Prostate gland (tissue), 2 donors: ENCODE measurements at regions not wholly inside any gene's neighbourhood (a gene's known extent, or its start where the extent isn't known, plus 50 kb on each side); places are given as distances from the start of the nearest gene placed in this dataset.

Source experiments
- POLR2AphosphoS5 ChIP-seq: sonication (generic); formaldehyde crosslinking; IDR thresholded peaks from one replicate; pipeline ENCODE4 v1.6.1; 2017; ENCODE audit warnings: antibody characterized with exemption
- TF ChIP-seq, protein P1 (sequence below), 4 experiments: fragments of 200-600 bp in 2 of 4; fragments of 450-650 bp in 2 of 4; sonication (generic) in 2 of 4; IDR thresholded peaks; 1 replicate in 3 of 4; 2 replicates in 1 of 4; pipeline ENCODE4 v1.5.1; 2016 to 2019; ENCODE audit warnings: antibody characterized with exemption in 4 of 4, mild to moderate bottlenecking in 2 of 4, moderate library complexity in 2 of 4

DNA sequence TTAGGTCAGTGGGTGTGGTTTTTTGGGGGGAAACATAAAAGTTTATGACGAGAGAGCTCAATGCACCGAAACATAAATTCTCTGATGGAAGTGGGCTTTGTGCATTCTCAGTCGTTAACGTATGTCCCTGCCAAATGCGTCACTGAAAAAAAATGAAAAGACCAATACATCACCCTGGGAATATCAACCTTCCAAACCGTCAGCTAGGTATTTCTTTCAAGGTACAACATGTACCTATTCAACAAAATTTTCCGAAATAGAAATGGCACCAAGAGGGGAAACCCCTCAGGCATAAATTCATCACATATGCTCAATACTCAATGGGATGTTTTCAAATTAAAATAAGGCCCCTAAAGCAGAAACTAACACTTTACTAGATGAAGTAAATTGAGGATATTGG lies 266.6 kb upstream of the SUCLG2 start:
- no peak for TF ChIP-seq POLR2AphosphoS5
- TF ChIP-seq, protein P1, sequence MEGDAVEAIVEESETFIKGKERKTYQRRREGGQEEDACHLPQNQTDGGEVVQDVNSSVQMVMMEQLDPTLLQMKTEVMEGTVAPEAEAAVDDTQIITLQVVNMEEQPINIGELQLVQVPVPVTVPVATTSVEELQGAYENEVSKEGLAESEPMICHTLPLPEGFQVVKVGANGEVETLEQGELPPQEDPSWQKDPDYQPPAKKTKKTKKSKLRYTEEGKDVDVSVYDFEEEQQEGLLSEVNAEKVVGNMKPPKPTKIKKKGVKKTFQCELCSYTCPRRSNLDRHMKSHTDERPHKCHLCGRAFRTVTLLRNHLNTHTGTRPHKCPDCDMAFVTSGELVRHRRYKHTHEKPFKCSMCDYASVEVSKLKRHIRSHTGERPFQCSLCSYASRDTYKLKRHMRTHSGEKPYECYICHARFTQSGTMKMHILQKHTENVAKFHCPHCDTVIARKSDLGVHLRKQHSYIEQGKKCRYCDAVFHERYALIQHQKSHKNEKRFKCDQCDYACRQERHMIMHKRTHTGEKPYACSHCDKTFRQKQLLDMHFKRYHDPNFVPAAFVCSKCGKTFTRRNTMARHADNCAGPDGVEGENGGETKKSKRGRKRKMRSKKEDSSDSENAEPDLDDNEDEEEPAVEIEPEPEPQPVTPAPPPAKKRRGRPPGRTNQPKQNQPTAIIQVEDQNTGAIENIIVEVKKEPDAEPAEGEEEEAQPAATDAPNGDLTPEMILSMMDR (IDR thresholded peaks at IDR 0.05): no peak
